Caco-2 (cell line): ENCODE measurements at regions not wholly inside any gene's neighbourhood (a gene's known extent, or its start where the extent isn't known, plus 50 kb on each side); places are given as distances from the start of the nearest gene placed in this dataset.

Experiments used
- BruUV-seq: library from RNA; stranded (reverse); fragments of 400-500 nt; replicated peaks from 2 replicates; lab custom pipeline; 2021; lab: Mats Ljungman, UMichigan
- CTCF ChIA-PET: fragments of 300-600 bp; sonication (Branson Sonifier 250); formaldehyde crosslinking; loops from one replicate; lab custom pipeline; 2022; ENCODE audit warnings: antibody characterized with exemption; lab: Charles Lee
- POLR2A ChIA-PET: fragments of 300-600 bp; sonication (Branson Sonifier 250); formaldehyde crosslinking; loops from one replicate; lab custom pipeline; 2022; ENCODE audit warnings: antibody characterized with exemption; lab: Charles Lee
- DNase-seq, 2 experiments: peaks; one replicate each; pipeline versions ENCODE4 v3.0.0 to v3.0.0-alpha.2; 2020 to 2022
- H3K27me3 ChIP-seq: replicated peaks from 2 replicates; pipeline ENCODE4 v1.6.0; 2011; ENCODE audit warnings: low read length; ENCODE audit not compliant: control insufficient read depth, insufficient read depth
- H3K36me3 ChIP-seq: 2 replicates; pipeline ENCODE4 v1.5.1; 2011; ENCODE audit warnings: low read length; ENCODE audit not compliant: control insufficient read depth, insufficient read depth
- H3K4me1 ChIP-seq: fragments of 250-450 bp; sonication (Bioruptor Pico); 2 replicates; pipeline ENCODE4 v1.5.1; 2020; ENCODE audit warnings: mild to moderate bottlenecking
- H3K4me3 ChIP-seq: 2 replicates; pipeline ENCODE4 v1.5.1; 2011; ENCODE audit warnings: low read depth, mild to moderate bottlenecking, control low read depth, low read length
- H3K9me3 ChIP-seq: fragments of 250-450 bp; sonication (Bioruptor Pico); 2 replicates; pipeline ENCODE4 v1.5.1; 2020; ENCODE audit warnings: mild to moderate bottlenecking, moderate library complexity
- H3K27ac Mint-ChIP-seq: one replicate; pipeline ENCODE4 v1.8.0; 2022; ENCODE audit warnings: mixed read lengths; ENCODE audit not compliant: unreplicated experiment
- H3K27me3 Mint-ChIP-seq: one replicate; pipeline ENCODE4 v1.8.0; 2022; ENCODE audit warnings: mixed read lengths; ENCODE audit not compliant: insufficient read depth, unreplicated experiment
- H3K36me3 Mint-ChIP-seq: one replicate; pipeline ENCODE4 v1.8.0; 2022; ENCODE audit warnings: mild to moderate bottlenecking, mixed read lengths; ENCODE audit not compliant: insufficient read depth, unreplicated experiment
- H3K4me1 Mint-ChIP-seq: one replicate; pipeline ENCODE4 v1.8.0; 2022; ENCODE audit warnings: low read depth, mixed read lengths; ENCODE audit not compliant: unreplicated experiment
- H3K4me3 Mint-ChIP-seq: one replicate; pipeline ENCODE4 v1.8.0; 2022; ENCODE audit warnings: mild to moderate bottlenecking, moderate library complexity, mixed read lengths; ENCODE audit not compliant: unreplicated experiment
- H3K9me3 Mint-ChIP-seq: one replicate; pipeline ENCODE4 v1.8.0; 2022; ENCODE audit warnings: mixed read lengths; ENCODE audit not compliant: unreplicated experiment
- CTCF ChIP-seq, 2 experiments: fragments of 200-600 bp in 1 of 2; IDR thresholded peaks; 1 replicate in 1 of 2; 2 replicates in 1 of 2; pipeline versions ENCODE4 v1.5.1 to v1.8.0; 2011 to 2022; ENCODE audit warnings: antibody characterized with exemption in 1 of 2, control low read depth in 1 of 2, inconsistent platforms in 1 of 2, low read depth in 1 of 2, low read length in 1 of 2, mild to moderate bottlenecking in 1 of 2, moderate library complexity in 1 of 2; ENCODE audit not compliant: insufficient read depth in 1 of 2, severe bottlenecking in 1 of 2, unreplicated experiment in 1 of 2
- intact Hi-C: fragments of 100-400 bp; cut with micrococcal nuclease; formaldehyde crosslinking; loops from one replicate; pipeline ENCODE4 v1.10.0; 2022; ENCODE audit not compliant: unreplicated experiment

DNA sequence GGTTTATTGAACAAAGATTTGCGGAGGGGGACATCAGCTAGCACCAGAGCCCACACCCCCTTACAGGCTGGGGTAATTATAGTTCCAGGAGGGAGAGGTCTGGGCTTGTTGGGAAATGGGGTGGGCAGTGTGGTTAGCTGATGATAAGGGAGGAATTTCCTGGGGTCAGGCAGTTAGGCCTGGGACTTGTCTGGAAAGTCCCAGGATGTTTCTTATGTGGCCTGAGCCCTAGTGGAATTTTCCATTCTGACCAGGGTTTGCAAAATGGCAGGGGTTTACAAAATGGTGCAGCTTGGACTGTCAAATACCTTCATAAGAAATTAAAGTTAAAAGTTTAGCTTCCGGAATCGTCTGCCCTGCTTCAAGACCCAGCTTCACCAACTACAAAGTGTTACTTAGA is 199.1 kb downstream of the FBXO15 start:
- no peaks in the 10 kb centered on the region for H3K4me1 ChIP-seq
- ChIA-PET CTCF (no interaction called here), POLR2A (no interaction called here)
- no peak for DNase-seq
- H3K27me3 Mint-ChIP-seq: no peaks in the 10 kb centered on the region
- no peaks in the 10 kb centered on the region for H3K9me3 ChIP-seq
- TF ChIP-seq CTCF (IDR thresholded peaks at IDR 0.05; ENCODE audit: insufficient read depth in 1 of 2, low read depth in 1 of 2, low read length in 1 of 2, severe bottlenecking in 1 of 2, unreplicated experiment in 1 of 2): no peak
- no peaks in the 10 kb centered on the region for H3K36me3 Mint-ChIP-seq
- H3K36me3 ChIP-seq: no peaks in the 10 kb centered on the region
- H3K9me3 Mint-ChIP-seq: peaks cover 9% of the 10 kb centered on the region
- no peak overlapping the region for H3K4me3 ChIP-seq
- intact Hi-C loops: no loop called here
- no peak overlapping the region for H3K4me3 Mint-ChIP-seq
- H3K27me3 ChIP-seq: no peaks in the 10 kb centered on the region
- H3K27ac Mint-ChIP-seq: no peak overlapping the region
- BruUV-seq: no TSS peak
- no peaks in the 10 kb centered on the region for H3K4me1 Mint-ChIP-seq

DNA sequence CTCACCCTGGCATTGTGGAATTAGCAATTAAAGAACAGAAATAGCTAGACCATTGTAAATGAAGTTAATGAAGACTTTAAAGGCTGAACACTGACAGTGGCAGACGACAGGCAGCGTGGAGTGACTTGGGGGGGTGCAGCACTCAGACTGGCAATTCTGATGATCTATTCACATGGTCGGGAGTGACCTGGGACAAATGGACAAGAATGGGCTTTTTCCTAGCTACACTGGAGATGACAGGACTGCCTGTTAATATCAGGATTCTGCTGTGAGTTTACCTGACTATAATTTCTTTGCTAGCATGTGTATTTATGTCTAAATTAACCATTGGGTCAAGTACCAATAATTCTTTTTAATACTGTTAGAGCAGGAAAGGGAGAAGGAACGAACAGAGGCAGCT is 199.6 kb downstream of the FBXO15 start:
- no peaks in the 10 kb centered on the region for H3K9me3 ChIP-seq
- no peak for TF ChIP-seq CTCF (IDR thresholded peaks at IDR 0.05; ENCODE audit: insufficient read depth in 1 of 2, low read depth in 1 of 2, low read length in 1 of 2, severe bottlenecking in 1 of 2, unreplicated experiment in 1 of 2)
- intact Hi-C loops: no loop called here
- CTCF ChIA-PET: no interaction called here
- Mint-ChIP-seq H3K9me3 (peaks cover 9% of the 10 kb centered on the region), H3K4me1 (no peaks in the 10 kb centered on the region), H3K36me3 (no peaks in the 10 kb centered on the region), H3K4me3 (no peak overlapping the region), H3K27me3 (no peaks in the 10 kb centered on the region), H3K27ac (no peak overlapping the region)
- POLR2A ChIA-PET: no interaction called here
- H3K4me1 ChIP-seq: no peaks in the 10 kb centered on the region
- H3K4me3 ChIP-seq: no peak overlapping the region
- H3K27me3 ChIP-seq: no peaks in the 10 kb centered on the region
- DNase-seq: no peak
- no TSS peak for BruUV-seq
- no peaks in the 10 kb centered on the region for H3K36me3 ChIP-seq

DNA sequence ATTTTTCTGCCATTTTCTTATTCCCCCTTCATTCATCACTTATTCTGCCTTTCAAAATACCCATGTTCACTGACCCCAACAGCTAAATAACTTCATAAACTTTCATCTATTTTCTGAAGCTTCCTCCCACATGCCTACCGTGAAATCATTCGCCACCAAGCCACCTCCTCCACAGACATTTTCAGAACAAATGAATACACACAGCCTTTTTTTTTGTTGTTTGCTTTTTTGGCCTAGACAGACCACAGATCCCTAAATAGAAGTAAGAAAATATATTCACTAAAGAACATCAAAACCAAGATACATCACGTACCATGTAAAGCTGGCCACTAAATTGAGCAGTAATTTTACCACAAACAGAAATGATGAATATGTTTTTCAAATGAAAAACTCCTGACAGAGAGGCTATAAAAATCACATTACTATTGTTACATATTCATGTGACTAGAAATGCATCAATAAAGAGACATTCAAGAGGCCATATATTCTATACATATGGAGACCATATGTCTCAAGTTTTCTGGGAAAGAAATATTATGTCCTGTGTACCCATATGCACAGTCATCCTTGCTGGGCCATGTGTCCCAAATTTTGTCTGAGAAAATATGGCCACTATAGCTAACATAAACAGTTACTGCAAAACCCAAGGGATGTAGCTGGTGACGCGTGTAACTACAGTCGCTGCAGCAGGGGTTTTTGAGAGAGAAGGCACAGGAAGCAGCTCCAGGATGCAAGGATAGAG is 200.3 kb downstream of the FBXO15 start:
- ChIA-PET CTCF (no interaction called here), POLR2A (no interaction called here)
- Histone ChIP-seq H3K4me3 (no peak overlapping the region), H3K4me1 (no peaks in the 10 kb centered on the region), H3K36me3 (no peaks in the 10 kb centered on the region), H3K27me3 (no peaks in the 10 kb centered on the region), H3K9me3 (no peaks in the 10 kb centered on the region)
- H3K4me1 Mint-ChIP-seq: no peaks in the 10 kb centered on the region
- H3K27ac Mint-ChIP-seq: no peak overlapping the region
- BruUV-seq: no TSS peak
- TF ChIP-seq CTCF (IDR thresholded peaks at IDR 0.05; ENCODE audit: insufficient read depth in 1 of 2, low read depth in 1 of 2, low read length in 1 of 2, severe bottlenecking in 1 of 2, unreplicated experiment in 1 of 2): no peak
- peaks cover 9% of the 10 kb centered on the region for H3K9me3 Mint-ChIP-seq
- intact Hi-C loops: no loop called here
- H3K4me3 Mint-ChIP-seq: no peak overlapping the region
- no peaks in the 10 kb centered on the region for H3K36me3 Mint-ChIP-seq
- no peaks in the 10 kb centered on the region for H3K27me3 Mint-ChIP-seq
- no peak for DNase-seq
